Hematopoietic multipotent progenitor cell treated with erythropoietin and hydrocortisone succinate and interleukin-3 and kit ligand, for 17 days (in vitro differentiated cells): ENCODE measurements at regions not wholly inside any gene's neighbourhood (a gene's known extent, or its start where the extent isn't known, plus 50 kb on each side); places are given as distances from the start of the nearest gene placed in this dataset.

Experiments used
- DNase-seq: peaks from one replicate; pipeline ENCODE4 v3.0.0-alpha.2; 2015; ENCODE audit warnings: low spot score

GRCh38 chr11:70650075-70650909 is 252.0 kb downstream of the CTTN start:
- DNase-seq = no peak

GRCh38 chr11:70651031-70651430 is 252.7 kb downstream of the CTTN start:
- DNase-seq = no peak

- no peak for DNase-seq
Observed at GRCh38 chr11:70654016-70654415, 255.7 kb downstream of the CTTN start.

GRCh38 chr11:70655816-70656215 is 257.5 kb downstream of the CTTN start:
- DNase-seq = no peak

- no peak for DNase-seq
Observed at GRCh38 chr11:70656252-70656651, 257.9 kb downstream of the CTTN start.

GRCh38 chr11:70660059-70660888 is 261.9 kb downstream of the CTTN start:
- no peak for DNase-seq

- no peak for DNase-seq
Observed at GRCh38 chr11:70660889-70661197, 262.5 kb downstream of the CTTN start.

GRCh38 chr11:70661761-70662501 is 263.6 kb downstream of the CTTN start:
- DNase-seq = no peak

GRCh38 chr11:70662691-70663098 is 264.4 kb downstream of the CTTN start:
- DNase-seq = no peak

- DNase-seq = no peak
Observed at GRCh38 chr11:70663815-70664214, 265.5 kb downstream of the CTTN start.

- DNase-seq = no peak
Observed at GRCh38 chr11:70666311-70666710, 268.0 kb downstream of the CTTN start.

- no peak for DNase-seq
Observed at GRCh38 chr11:70667767-70668166, 269.4 kb downstream of the CTTN start.

GRCh38 chr11:70668204-70669202 is 270.2 kb downstream of the CTTN start:
- DNase-seq = no peak

GRCh38 chr11:70669281-70669680 is 271.0 kb downstream of the CTTN start:
- DNase-seq = no peak

GRCh38 chr11:70669871-70670675 is 271.7 kb downstream of the CTTN start:
- no peak for DNase-seq

GRCh38 chr11:70670676-70671034 is 272.3 kb downstream of the CTTN start:
- no peak for DNase-seq

- DNase-seq = no peak
Observed at GRCh38 chr11:70671083-70671482, 272.8 kb downstream of the CTTN start.

- no peak for DNase-seq
Observed at GRCh38 chr11:70671611-70672010, 273.3 kb downstream of the CTTN start.

GRCh38 chr11:70672991-70673653 is 274.8 kb downstream of the CTTN start:
- DNase-seq = no peak

GRCh38 chr11:70674605-70675004 is 276.3 kb downstream of the CTTN start:
- no peak for DNase-seq
